PC-3 (cell line): ENCODE measurements at regions not wholly inside any gene's neighbourhood (a gene's known extent, or its start where the extent isn't known, plus 50 kb on each side); places are given as distances from the start of the nearest gene placed in this dataset.

ENCODE experiments used
- ATAC-seq: fragments of 200-7000 bp; cut with Tn5 transposase; 2 replicates; pipeline ENCODE4 v1.9.1; 2020; ENCODE audit warnings: mild to moderate bottlenecking, moderate library complexity
- BruUV-seq: library from RNA; stranded (reverse); fragments of 400-500 nt; replicated peaks from 2 replicates; lab custom pipeline; 2021; lab: Mats Ljungman, UMichigan
- CTCF ChIA-PET: fragments of 300-600 bp; sonication (Branson Sonifier 250); formaldehyde crosslinking; loops from one replicate; lab custom pipeline; 2022; ENCODE audit warnings: antibody characterized with exemption; lab: Charles Lee
- POLR2A ChIA-PET: fragments of 300-600 bp; sonication (Branson Sonifier 250); formaldehyde crosslinking; loops from one replicate; lab custom pipeline; 2022; ENCODE audit warnings: antibody characterized with exemption; ENCODE audit not compliant: unreplicated experiment; lab: Charles Lee
- DNase-seq: peaks from one replicate; pipeline ENCODE4 v3.0.0-alpha.2; 2015
- H2AFZ ChIP-seq: fragments of 300-600 bp; sonication (generic); 2 replicates; pipeline ENCODE4 v1.6.0; 2016; ENCODE audit warnings: antibody characterized with exemption, low read length
- H3F3A ChIP-seq: fragments of 300-600 bp; sonication (generic); one replicate; pipeline ENCODE4 v1.6.0; 2017; ENCODE audit warnings: antibody characterized with exemption, low read length, control low read depth, mild to moderate bottlenecking; ENCODE audit not compliant: unreplicated experiment
- H3K27ac ChIP-seq: fragments of 300-600 bp; sonication (generic); 2 replicates; pipeline ENCODE4 v1.5.1; 2016; ENCODE audit warnings: mild to moderate bottlenecking, low read length
- H3K27me3 ChIP-seq: fragments of 300-600 bp; sonication (generic); 2 replicates; pipeline ENCODE4 v1.6.1; 2016; ENCODE audit warnings: low read length, mixed read lengths
- H3K36me3 ChIP-seq: fragments of 300-600 bp; sonication (generic); 2 replicates; pipeline ENCODE4 v1.6.1; 2016; ENCODE audit warnings: low read depth, mixed run types, low read length, mixed read lengths
- H3K4me1 ChIP-seq: fragments of 300-600 bp; sonication (generic); 2 replicates; pipeline ENCODE4 v1.5.1; 2016; ENCODE audit warnings: low read length; ENCODE audit not compliant: insufficient read depth
- H3K4me2 ChIP-seq: fragments of 300-600 bp; sonication (generic); 2 replicates; pipeline ENCODE4 v1.6.0; 2016; ENCODE audit warnings: low read length
- H3K4me3 ChIP-seq: fragments of 300-600 bp; sonication (generic); 2 replicates; pipeline ENCODE4 v1.5.1; 2016; ENCODE audit warnings: mild to moderate bottlenecking, low read length, mixed read lengths
- H3K79me2 ChIP-seq: fragments of 300-600 bp; sonication (generic); 2 replicates; pipeline ENCODE4 v1.6.1; 2017; ENCODE audit warnings: low read length, mixed read lengths
- H3K9ac ChIP-seq: fragments of 300-600 bp; sonication (generic); 2 replicates; pipeline ENCODE4 v1.6.0; 2016; ENCODE audit warnings: mild to moderate bottlenecking, low read length
- H3K9me2 ChIP-seq: fragments of 300-600 bp; sonication (generic); replicated peaks from 2 replicates; pipeline ENCODE4 v1.6.1; 2016; ENCODE audit warnings: mixed run types, low read length, mixed read lengths
- H3K9me3 ChIP-seq: fragments of 300-600 bp; sonication (generic); 2 replicates; pipeline ENCODE4 v1.6.1; 2016; ENCODE audit warnings: low read length, mixed read lengths
- H4K20me1 ChIP-seq: fragments of 300-600 bp; sonication (generic); 2 replicates; pipeline ENCODE4 v1.6.1; 2016; ENCODE audit warnings: low read length, mixed read lengths
- CTCF ChIP-seq: fragments of 300-600 bp; sonication (generic); conservative IDR thresholded peaks from 2 replicates; pipeline ENCODE4 v1.5.1; 2017; ENCODE audit warnings: antibody characterized with exemption, low read depth, mild to moderate bottlenecking, low read length
- EZH2 ChIP-seq: fragments of 300-600 bp; sonication (generic); IDR thresholded peaks from one replicate; pipeline ENCODE4 v1.6.1; 2017; ENCODE audit warnings: antibody characterized with exemption, mild to moderate bottlenecking, low read length; ENCODE audit not compliant: unreplicated experiment
- EZH2phosphoT487 ChIP-seq: fragments of 300-600 bp; sonication (generic); IDR thresholded peaks from 2 replicates; pipeline ENCODE4 v1.6.1; 2018; ENCODE audit warnings: mild to moderate bottlenecking, antibody characterized with exemption, low read length, borderline replicate concordance
- intact Hi-C: fragments of 100-400 bp; cut with micrococcal nuclease; formaldehyde crosslinking; loops from 2 replicates; pipeline ENCODE4 v1.9.0; 2023

- Histone ChIP-seq H3K4me2 (no peak overlapping the region), H3K4me1 (peaks cover 10% of the 10 kb centered on the region), H3K9me3 (no peaks in the 10 kb centered on the region), H3K79me2 (no peaks in the 10 kb centered on the region), H3K36me3 (no peaks in the 10 kb centered on the region), H4K20me1 (no peaks in the 10 kb centered on the region), H3K4me3 (no peak overlapping the region), H2AFZ (no peak overlapping the region), H3K27ac (no peak overlapping the region), H3K9me2 (no peaks in the 10 kb centered on the region), H3F3A (no peaks in the 10 kb centered on the region), H3K27me3 (peaks cover 4% of the 10 kb centered on the region; the same call in 1 of the 2 replicates), H3K9ac (no peak overlapping the region)
- POLR2A ChIA-PET, result no interaction called here
- intact Hi-C loops, result no loop called here
- DNase-seq (no peak), ATAC-seq (no peak)
- CTCF ChIA-PET, result interaction anchor here (0.6 kb wide), 1 partner anchor 44 kb away, joined by 3 read pairs; no protein-coding TSS in a partner anchor
- no peak for TF ChIP-seq CTCF
- no peak for TF ChIP-seq EZH2
- no peak for TF ChIP-seq EZH2phosphoT487
- no TSS peak for BruUV-seq
Observed at GRCh38 chr2:30375915-30376314, 71.1 kb upstream of the LCLAT1 start.

- peaks cover under 1% of the 10 kb centered on the region; the same call in 1 of the 2 replicates for H3K4me1 ChIP-seq
- no peak overlapping the region for H3K4me3 ChIP-seq
- H3K9me3 ChIP-seq, result no peaks in the 10 kb centered on the region
- no peak overlapping the region for H3K4me2 ChIP-seq
- no peaks in the 10 kb centered on the region for H3F3A ChIP-seq
- H4K20me1 ChIP-seq, result no peaks in the 10 kb centered on the region
- TF ChIP-seq EZH2 (no peak), CTCF (no peak), EZH2phosphoT487 (no peak)
- H3K27me3 ChIP-seq, result peaks cover 13% of the 10 kb centered on the region; the same call in 1 of the 2 replicates
- DNase-seq, result no peak
- intact Hi-C loops, result no loop called here
- BruUV-seq, result no TSS peak
- no peaks in the 10 kb centered on the region for H3K36me3 ChIP-seq
- no peak overlapping the region for H2AFZ ChIP-seq
- ChIA-PET CTCF (no interaction called here), POLR2A (no interaction called here)
- H3K79me2 ChIP-seq, result no peaks in the 10 kb centered on the region
- no peak for ATAC-seq
- no peak overlapping the region for H3K9ac ChIP-seq
- no peaks in the 10 kb centered on the region for H3K9me2 ChIP-seq
- H3K27ac ChIP-seq, result no peak overlapping the region
Observed at GRCh38 chr2:30379481-30379880, 67.6 kb upstream of the LCLAT1 start.

GRCh38 chr2:30380824-30381223, 66.2 kb upstream of the LCLAT1 start:
- ChIA-PET CTCF (no interaction called here), POLR2A (no interaction called here)
- no peak overlapping the region for H2AFZ ChIP-seq
- intact Hi-C loops, result no loop called here
- H3K79me2 ChIP-seq, result no peaks in the 10 kb centered on the region
- peaks cover 13% of the 10 kb centered on the region; the same call in 1 of the 2 replicates for H3K27me3 ChIP-seq
- H3K4me2 ChIP-seq, result no peak overlapping the region
- no peaks in the 10 kb centered on the region for H3F3A ChIP-seq
- no peak overlapping the region for H3K4me3 ChIP-seq
- no peak overlapping the region for H3K27ac ChIP-seq
- no peak overlapping the region for H3K9ac ChIP-seq
- H4K20me1 ChIP-seq, result no peaks in the 10 kb centered on the region
- 0 out of 2 replicates have a peak, but pooled peaks cover 3% of the 10 kb centered on the region for H3K9me2 ChIP-seq
- TF ChIP-seq EZH2phosphoT487, result no peak
- no peak for TF ChIP-seq CTCF
- TF ChIP-seq EZH2, result no peak
- DNase-seq (no peak), ATAC-seq (no peak)
- H3K9me3 ChIP-seq, result no peaks in the 10 kb centered on the region
- no peaks in the 10 kb centered on the region for H3K36me3 ChIP-seq
- no TSS peak for BruUV-seq
- no peaks in the 10 kb centered on the region for H3K4me1 ChIP-seq
